Stomach (tissue), 8 donors: ENCODE measurements at regions not wholly inside any gene's neighbourhood (a gene's known extent, or its start where the extent isn't known, plus 50 kb on each side); places are given as distances from the start of the nearest gene placed in this dataset.

ENCODE experiments used
- DNase-seq, 2 donors: peaks; one replicate each; pipeline versions ENCODE4 v3.0.0 to v3.0.0-alpha.2; 2013 to 2019
- H3K27ac ChIP-seq, 5 donors: fragments of 200-600 bp in 4 of 5; sonication (generic) in 4 of 5; one replicate each; pipeline ENCODE4 v1.5.1; 2013 to 2019; ENCODE audit warnings: mild to moderate bottlenecking in 1 of 5, moderate library complexity in 1 of 5
- H3K27me3 ChIP-seq, 3 donors: fragments of 200-600 bp; sonication (generic); one replicate each; pipeline ENCODE4 v1.5.1; 2017 to 2019; ENCODE audit warnings: mixed run types in 1 of 3
- H3K36me3 ChIP-seq, 4 donors: fragments of 200-600 bp; sonication (generic); 1 replicate in 3 of 4; 2 replicates in 1 of 4; pipeline ENCODE4 v1.5.1; 2016 to 2019
- H3K4me1 ChIP-seq, 4 donors: fragments of 200-600 bp; sonication (generic); one replicate each; pipeline ENCODE4 v1.5.1; 2016 to 2019
- H3K4me3 ChIP-seq, 4 donors: fragments of 200-600 bp; sonication (generic) in 3 of 4; one replicate each; pipeline ENCODE4 v1.5.1; 2016 to 2019; ENCODE audit warnings: mild to moderate bottlenecking in 1 of 4
- H3K9me3 ChIP-seq, 4 donors: fragments of 200-600 bp; sonication (generic); one replicate each; pipeline ENCODE4 v1.5.1; 2016 to 2019
- CTCF ChIP-seq, 7 experiments: fragments of 450-650 bp in 4 of 7; fragments of 200-600 bp in 3 of 7; sonication (generic) in 3 of 7; IDR thresholded peaks; one replicate each; pipeline ENCODE4 v1.5.1; 2016 to 2019; ENCODE audit warnings: antibody characterized with exemption in 7 of 7, control low read depth in 2 of 7, mild to moderate bottlenecking in 1 of 7
- EP300 ChIP-seq: sonication (generic); formaldehyde crosslinking; IDR thresholded peaks from one replicate; pipeline ENCODE4 v1.6.1; 2017; ENCODE audit warnings: antibody characterized with exemption
- POLR2A ChIP-seq, 4 donors: fragments of 450-650 bp; IDR thresholded peaks; one replicate each; pipeline ENCODE4 v1.6.1; 2016; ENCODE audit warnings: antibody characterized with exemption in 4 of 4, control low read depth in 2 of 4, mild to moderate bottlenecking in 1 of 4, moderate library complexity in 1 of 4
- POLR2AphosphoS5 ChIP-seq, 3 donors: sonication (generic); formaldehyde crosslinking; IDR thresholded peaks; one replicate each; pipeline ENCODE4 v1.6.1; 2016; ENCODE audit warnings: antibody characterized with exemption in 3 of 3
- WGBS, 5 donors: extraction: QIAGEN DNeasy Blood & Tissue Kit in 3 of 5; methylation state at CpG; one replicate each; pipeline versions ENCODE4 v1.1.5 to v1.1.7; 2013 to 2018; 5-methylcytosine and 5-hydroxymethylcytosine counted together
- intact Hi-C: fragments of 100-400 bp; cut with DNase I; formaldehyde crosslinking; loops from one replicate; pipeline ENCODE4 v1.15.1; 2023; ENCODE audit warnings: low total_unique reads
- donor health status: healthy with polysubstance abuse.
- donor health status: Bipolar disorder and iron deficiency.
- donor health status: healthy.

GRCh38 chr5:44603496-44604272 is 205.1 kb upstream of the MRPS30 start:
- Histone ChIP-seq H3K4me1 (no peaks in the 10 kb centered on the region), H3K27ac (no peak overlapping the region), H3K36me3 (no peaks in the 10 kb centered on the region), H3K27me3 (no peaks in the 10 kb centered on the region), H3K9me3 (no peaks in the 10 kb centered on the region), H3K4me3 (no peak overlapping the region)
- intact Hi-C loops, result no loop called here
- no peak for TF ChIP-seq EP300
- TF ChIP-seq POLR2A (IDR thresholded peaks at IDR 0.05), result no peak
- no peak for TF ChIP-seq CTCF (IDR thresholded peaks at IDR 0.05)
- no peak for TF ChIP-seq POLR2AphosphoS5 (IDR thresholded peaks at IDR 0.05)
- DNase-seq, result no peak
- WGBS, 5 donors, result 79 to 92% (median 80%) methylated on average over 8 of the region's 8 CpGs

- Histone ChIP-seq H3K36me3 (no peaks in the 10 kb centered on the region), H3K27me3 (no peaks in the 10 kb centered on the region), H3K4me1 (no peaks in the 10 kb centered on the region), H3K4me3 (no peak overlapping the region), H3K27ac (no peak overlapping the region), H3K9me3 (peaks cover 0 to 4% (median 0%) of the 10 kb centered on the region in 4 donors)
- intact Hi-C loops, result loop anchor here (10.0 kb wide), 1 partner anchor 120 kb away; no protein-coding TSS in a partner anchor
- 63 to 75% (median 72%) methylated on average over 6 of the region's 6 CpGs for WGBS, 5 donors
- no peak for DNase-seq
- TF ChIP-seq CTCF (IDR thresholded peaks at IDR 0.05) (no peak), EP300 (no peak), POLR2A (IDR thresholded peaks at IDR 0.05) (no peak), POLR2AphosphoS5 (IDR thresholded peaks at IDR 0.05) (no peak)
Measured at GRCh38 chr5:44574678-44575077, 185.5 kb upstream of the FGF10 start.

DNA sequence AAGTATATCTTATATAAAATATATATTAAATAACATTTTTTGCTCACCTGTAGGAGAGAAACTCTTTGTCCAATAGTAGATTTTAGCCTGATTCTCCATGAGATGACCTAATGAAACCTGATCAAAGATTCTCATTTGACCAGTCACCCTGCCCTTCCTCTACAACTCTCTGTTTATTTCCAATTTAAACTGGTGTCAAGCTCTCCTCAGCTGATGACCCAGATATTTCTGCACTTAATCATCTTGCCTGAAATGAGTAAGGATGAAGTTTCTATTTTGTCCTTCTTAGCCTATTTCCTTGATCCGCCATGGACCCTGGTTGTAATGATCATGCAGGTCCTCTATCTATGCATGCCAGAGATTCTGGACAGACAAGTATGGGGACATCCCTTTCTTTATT is 179.3 kb upstream of the FGF10 start:
- no peak overlapping the region for H3K27ac ChIP-seq
- TF ChIP-seq POLR2AphosphoS5 (IDR thresholded peaks at IDR 0.05) (no peak), CTCF (IDR thresholded peaks at IDR 0.05) (no peak), EP300 (no peak), POLR2A (IDR thresholded peaks at IDR 0.05) (no peak)
- H3K27me3 ChIP-seq, result no peaks in the 10 kb centered on the region
- no peak overlapping the region for H3K4me3 ChIP-seq
- H3K36me3 ChIP-seq, result no peaks in the 10 kb centered on the region
- 88 to 98% (median 97%) methylated on average over 1 of the region's 1 CpG for WGBS, 5 donors
- DNase-seq, result no peak
- intact Hi-C loops, result no loop called here
- H3K4me1 ChIP-seq, result no peaks in the 10 kb centered on the region
- no peaks in the 10 kb centered on the region for H3K9me3 ChIP-seq

- no peaks in the 10 kb centered on the region for H3K9me3 ChIP-seq
- no peak overlapping the region for H3K27ac ChIP-seq
- no peak for DNase-seq
- no peaks in the 10 kb centered on the region for H3K4me1 ChIP-seq
- H3K4me3 ChIP-seq, result no peak overlapping the region
- no peaks in the 10 kb centered on the region for H3K27me3 ChIP-seq
- WGBS, 5 donors, result 68 to 77% (median 72%) methylated on average over 2 of the region's 2 CpGs
- TF ChIP-seq CTCF (IDR thresholded peaks at IDR 0.05) (no peak), EP300 (no peak), POLR2AphosphoS5 (IDR thresholded peaks at IDR 0.05) (no peak), POLR2A (IDR thresholded peaks at IDR 0.05) (no peak)
- H3K36me3 ChIP-seq, result no peaks in the 10 kb centered on the region
- intact Hi-C loops, result no loop called here
Measured at GRCh38 chr5:44565902-44566301, 176.7 kb upstream of the FGF10 start.
